ENCODE measurements at regions not wholly inside any gene's neighbourhood (a gene's known extent, or its start where the extent isn't known, plus 50 kb on each side); places are given as distances from the start of the nearest gene placed in this dataset.

DNA sequence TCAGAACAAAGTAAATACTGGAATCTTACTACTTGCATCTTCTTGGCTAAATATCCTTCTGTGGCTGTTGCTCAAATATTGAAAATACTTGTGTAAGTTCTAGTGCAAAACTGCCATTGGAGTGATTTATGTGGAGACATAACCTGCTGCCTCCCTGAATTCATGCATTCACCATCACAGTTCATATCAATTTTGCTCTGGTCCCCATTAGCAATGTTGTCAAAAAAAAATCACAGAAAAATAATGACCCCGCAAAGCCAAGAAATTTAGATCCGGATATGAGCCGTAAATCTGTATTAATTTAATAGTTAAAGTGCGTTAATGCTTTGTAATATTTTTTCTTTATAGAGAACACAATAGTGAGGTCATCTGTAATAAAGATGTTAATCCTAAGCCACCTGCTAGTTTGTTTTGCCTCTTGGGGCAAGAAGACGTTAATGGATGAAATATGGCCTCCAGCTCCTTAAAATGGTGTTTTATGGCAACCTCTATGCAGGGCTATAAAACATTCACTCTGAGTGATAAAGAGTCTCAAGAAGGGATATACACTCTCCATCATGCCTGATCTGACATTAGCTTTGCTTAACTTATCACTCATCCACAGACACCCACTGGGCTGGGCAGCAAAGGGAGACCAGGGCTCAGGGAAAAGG, 255.9 kb downstream of the INSC start:
- 90% methylated on average over 5 of the region's 5 CpGs for WGBS, 2 donors
- intact Hi-C loops (cut with DNase I) = no loop called here
- Histone ChIP-seq H3K4me1 (peaks cover 0 to 10% (median 0%) of the 10 kb centered on the region in 3 donors), H3K27me3 (no peaks in the 10 kb centered on the region), H3K36me3 (no peaks in the 10 kb centered on the region), H3K9me3 (no peaks in the 10 kb centered on the region), H3K27ac (no peak overlapping the region), H3K4me3 (no peak overlapping the region)
- FAIRE-seq = no peak
- DNase-seq = no peak
- TF ChIP-seq, protein P1, sequence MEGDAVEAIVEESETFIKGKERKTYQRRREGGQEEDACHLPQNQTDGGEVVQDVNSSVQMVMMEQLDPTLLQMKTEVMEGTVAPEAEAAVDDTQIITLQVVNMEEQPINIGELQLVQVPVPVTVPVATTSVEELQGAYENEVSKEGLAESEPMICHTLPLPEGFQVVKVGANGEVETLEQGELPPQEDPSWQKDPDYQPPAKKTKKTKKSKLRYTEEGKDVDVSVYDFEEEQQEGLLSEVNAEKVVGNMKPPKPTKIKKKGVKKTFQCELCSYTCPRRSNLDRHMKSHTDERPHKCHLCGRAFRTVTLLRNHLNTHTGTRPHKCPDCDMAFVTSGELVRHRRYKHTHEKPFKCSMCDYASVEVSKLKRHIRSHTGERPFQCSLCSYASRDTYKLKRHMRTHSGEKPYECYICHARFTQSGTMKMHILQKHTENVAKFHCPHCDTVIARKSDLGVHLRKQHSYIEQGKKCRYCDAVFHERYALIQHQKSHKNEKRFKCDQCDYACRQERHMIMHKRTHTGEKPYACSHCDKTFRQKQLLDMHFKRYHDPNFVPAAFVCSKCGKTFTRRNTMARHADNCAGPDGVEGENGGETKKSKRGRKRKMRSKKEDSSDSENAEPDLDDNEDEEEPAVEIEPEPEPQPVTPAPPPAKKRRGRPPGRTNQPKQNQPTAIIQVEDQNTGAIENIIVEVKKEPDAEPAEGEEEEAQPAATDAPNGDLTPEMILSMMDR (IDR thresholded peaks at IDR 0.05) = no peak
- ATAC-seq = no peak

DNA sequence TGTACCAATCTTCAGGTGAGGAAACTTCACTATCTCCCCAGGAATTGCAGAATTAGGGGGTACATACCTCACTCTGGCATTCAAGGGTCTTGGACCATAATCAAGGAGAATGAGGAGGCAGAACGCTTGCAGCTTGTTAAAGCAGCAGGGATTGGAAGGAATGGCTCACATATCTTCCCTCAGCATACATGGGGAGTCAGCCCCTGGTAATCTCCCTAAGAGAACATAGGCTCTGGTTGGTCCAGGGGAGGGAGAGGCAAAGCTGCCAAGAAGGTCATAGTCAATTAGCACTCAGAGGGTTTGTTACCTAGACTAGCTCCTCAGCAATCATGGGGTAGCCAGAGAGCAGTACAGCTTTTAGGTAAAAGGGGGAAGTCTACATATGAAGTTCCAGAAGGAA, 256.8 kb downstream of the INSC start:
- FAIRE-seq = no peak

DNA sequence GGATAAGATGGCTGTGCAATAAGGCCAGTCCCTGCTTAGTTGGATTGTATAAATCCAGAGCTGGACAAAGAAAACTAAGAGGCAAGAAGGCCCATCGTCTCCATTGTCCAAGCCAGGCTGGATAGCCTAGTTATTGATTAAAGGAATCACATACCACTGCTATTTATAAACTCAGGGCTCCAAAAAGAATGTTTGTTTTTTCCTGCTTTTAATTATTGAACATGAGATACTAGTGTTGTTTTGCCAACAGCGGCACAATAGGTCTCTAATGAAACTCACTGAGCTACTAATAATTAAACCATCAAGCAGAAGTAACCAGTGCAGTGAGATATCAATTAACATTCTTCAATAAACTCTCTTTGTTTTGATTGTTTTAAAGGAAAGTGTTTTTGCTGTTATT, 259.7 kb downstream of the INSC start:
- peak in 2 of 4 donors; percentile 28 to 72 for ATAC-seq
- 18 to 21% methylated on average over 2 of the region's 2 CpGs for WGBS, 2 donors
- no peak for DNase-seq
- peaks cover 0 to 10% (median 0%) of the 10 kb centered on the region in 3 donors for H3K4me1 ChIP-seq
- H3K36me3 ChIP-seq = no peaks in the 10 kb centered on the region
- no peak overlapping the region for H3K4me3 ChIP-seq
- H3K9me3 ChIP-seq = no peaks in the 10 kb centered on the region
- no peaks in the 10 kb centered on the region for H3K27me3 ChIP-seq
- intact Hi-C loops (cut with DNase I) = no loop called here
- FAIRE-seq = no peak
- TF ChIP-seq, protein P1 (IDR thresholded peaks at IDR 0.05) = no peak
- peak overlapping the region in 1 of 4 donors; percentile 3 for H3K27ac ChIP-seq

More for the DNA sequence above, 256.8 kb downstream of the INSC start:
- intact Hi-C loops (cut with DNase I) = no loop called here
- no peaks in the 10 kb centered on the region for H3K27me3 ChIP-seq
- peaks cover 0 to 10% (median 0%) of the 10 kb centered on the region in 3 donors for H3K4me1 ChIP-seq
- H3K27ac ChIP-seq = no peak overlapping the region
- H3K9me3 ChIP-seq = no peaks in the 10 kb centered on the region
- H3K36me3 ChIP-seq = no peaks in the 10 kb centered on the region
- WGBS, 2 donors = 78 to 86% methylated on average over 1 of the region's 1 CpG
- DNase-seq = no peak
- ATAC-seq = no peak
- TF ChIP-seq, protein P1 (IDR thresholded peaks at IDR 0.05) = no peak
- H3K4me3 ChIP-seq = no peak overlapping the region

DNA sequence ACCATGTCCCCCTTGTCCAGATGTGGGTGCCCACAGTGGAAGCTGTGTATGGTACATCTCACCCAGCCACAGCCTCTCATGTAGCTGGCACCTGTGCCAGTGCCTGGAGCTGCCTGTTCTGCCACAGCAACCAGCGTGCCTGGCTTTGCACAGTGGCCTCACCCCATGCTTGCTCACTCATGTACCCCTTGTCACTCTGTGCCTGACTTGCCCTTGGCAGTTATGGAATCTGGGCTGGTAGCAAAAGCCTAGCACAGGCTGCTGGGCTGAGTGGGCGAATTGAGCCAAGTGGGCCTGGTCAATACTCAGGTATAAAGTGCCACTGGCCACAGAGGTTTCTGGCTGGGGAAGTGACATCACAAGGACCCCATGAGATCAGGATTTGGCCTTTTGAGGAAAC, 264.2 kb downstream of the INSC start:
- no peak for ATAC-seq
- Histone ChIP-seq H3K4me3 (no peak overlapping the region), H3K9me3 (no peaks in the 10 kb centered on the region), H3K27me3 (no peaks in the 10 kb centered on the region), H3K4me1 (peaks cover 0 to 8% (median 0%) of the 10 kb centered on the region in 3 donors), H3K27ac (no peak overlapping the region), H3K36me3 (no peaks in the 10 kb centered on the region)
- no peak for DNase-seq
- FAIRE-seq = no peak
- WGBS, 2 donors = 80 to 88% methylated on average over 2 of the region's 2 CpGs
- TF ChIP-seq, protein P1 (IDR thresholded peaks at IDR 0.05) = no peak
- intact Hi-C loops (cut with DNase I) = no loop called here

DNA sequence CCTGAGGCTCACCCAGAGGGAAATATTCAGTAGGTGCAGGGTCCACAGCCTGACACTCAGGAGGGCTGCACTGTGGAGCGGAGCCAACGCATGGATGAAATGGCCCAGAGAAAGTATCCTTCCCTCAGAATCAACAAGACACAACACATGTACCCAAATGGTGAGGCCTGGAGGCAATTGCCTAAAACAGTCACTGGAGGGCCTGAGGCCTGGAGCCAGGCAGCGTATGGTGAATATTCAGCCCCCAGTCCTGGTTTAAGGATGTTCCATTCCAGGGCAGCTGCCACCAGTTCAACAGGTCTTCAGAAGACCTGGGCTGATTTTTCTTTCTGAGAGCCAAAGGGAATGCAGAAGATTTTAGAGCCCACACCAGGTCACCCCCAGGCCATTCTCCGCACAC, 264.8 kb downstream of the INSC start:
- Histone ChIP-seq H3K4me1 (peaks cover 0 to 3% (median 0%) of the 10 kb centered on the region in 3 donors), H3K27ac (no peak overlapping the region), H3K36me3 (no peaks in the 10 kb centered on the region), H3K27me3 (no peaks in the 10 kb centered on the region), H3K9me3 (no peaks in the 10 kb centered on the region), H3K4me3 (no peak overlapping the region)
- no peak for FAIRE-seq
- TF ChIP-seq, protein P1 (IDR thresholded peaks at IDR 0.05) = no peak
- intact Hi-C loops (cut with DNase I) = no loop called here
- no peak for ATAC-seq
- no peak for DNase-seq
- 71 to 72% methylated on average over 4 of the region's 4 CpGs for WGBS, 2 donors
